Uterus (tissue), 3 donors: ENCODE measurements at regions not wholly inside any gene's neighbourhood (a gene's known extent, or its start where the extent isn't known, plus 50 kb on each side); places are given as distances from the start of the nearest gene placed in this dataset.
A peak's percentile ranks its signal among the peaks of the same experiment; 100 is the strongest.

ENCODE experiments used
- DNase-seq, 2 donors: peaks; one replicate each; pipeline ENCODE4 v3.0.0-alpha.2; 2019 to 2020
- H3K27ac ChIP-seq, 2 donors: fragments of 200-600 bp; sonication (generic); 1 replicate in 1 of 2; 2 replicates in 1 of 2; pipeline ENCODE4 v1.5.1; 2016 to 2018
- H3K27me3 ChIP-seq, 2 donors: fragments of 200-600 bp; sonication (generic); one replicate each; pipeline ENCODE4 v1.5.1; 2018 to 2019; ENCODE audit warnings: control low read depth in 1 of 2
- H3K36me3 ChIP-seq, 2 donors: fragments of 200-600 bp; sonication (generic); one replicate each; pipeline ENCODE4 v1.5.1; 2019; ENCODE audit warnings: control low read depth in 1 of 2
- H3K4me1 ChIP-seq, 2 donors: fragments of 200-600 bp; sonication (generic); one replicate each; pipeline ENCODE4 v1.5.1; 2018 to 2019; ENCODE audit warnings: control low read depth in 1 of 2
- H3K4me3 ChIP-seq, 2 donors: fragments of 200-600 bp; sonication (generic); 1 replicate in 1 of 2; 2 replicates in 1 of 2; pipeline ENCODE4 v1.5.1; 2018 to 2019; ENCODE audit warnings: mild to moderate bottlenecking in 1 of 2
- H3K9me3 ChIP-seq, 2 donors: fragments of 200-600 bp; sonication (generic); one replicate each; pipeline ENCODE4 v1.5.1; 2019; ENCODE audit warnings: control low read depth in 1 of 2
- POLR2A ChIP-seq, 2 donors: fragments of 450-650 bp; IDR thresholded peaks; one replicate each; pipeline ENCODE4 v1.6.1; 2016; ENCODE audit warnings: antibody characterized with exemption in 2 of 2, mild to moderate bottlenecking in 1 of 2, moderate library complexity in 1 of 2
- intact Hi-C: fragments of 100-400 bp; cut with DNase I; formaldehyde crosslinking; loops from one replicate; pipeline ENCODE4 v1.15.1; 2023; ENCODE audit warnings: low total_unique reads
- TF ChIP-seq, protein P1 (sequence below), 4 experiments: fragments of 200-600 bp in 2 of 4; fragments of 450-650 bp in 2 of 4; sonication (generic) in 2 of 4; IDR thresholded peaks; one replicate each; pipeline ENCODE4 v1.5.1; 2016 to 2019; ENCODE audit warnings: antibody characterized with exemption in 4 of 4, mild to moderate bottlenecking in 2 of 4, moderate library complexity in 1 of 4
- donor health status: DM: yes; HTN: yes; CAD: no.

DNA sequence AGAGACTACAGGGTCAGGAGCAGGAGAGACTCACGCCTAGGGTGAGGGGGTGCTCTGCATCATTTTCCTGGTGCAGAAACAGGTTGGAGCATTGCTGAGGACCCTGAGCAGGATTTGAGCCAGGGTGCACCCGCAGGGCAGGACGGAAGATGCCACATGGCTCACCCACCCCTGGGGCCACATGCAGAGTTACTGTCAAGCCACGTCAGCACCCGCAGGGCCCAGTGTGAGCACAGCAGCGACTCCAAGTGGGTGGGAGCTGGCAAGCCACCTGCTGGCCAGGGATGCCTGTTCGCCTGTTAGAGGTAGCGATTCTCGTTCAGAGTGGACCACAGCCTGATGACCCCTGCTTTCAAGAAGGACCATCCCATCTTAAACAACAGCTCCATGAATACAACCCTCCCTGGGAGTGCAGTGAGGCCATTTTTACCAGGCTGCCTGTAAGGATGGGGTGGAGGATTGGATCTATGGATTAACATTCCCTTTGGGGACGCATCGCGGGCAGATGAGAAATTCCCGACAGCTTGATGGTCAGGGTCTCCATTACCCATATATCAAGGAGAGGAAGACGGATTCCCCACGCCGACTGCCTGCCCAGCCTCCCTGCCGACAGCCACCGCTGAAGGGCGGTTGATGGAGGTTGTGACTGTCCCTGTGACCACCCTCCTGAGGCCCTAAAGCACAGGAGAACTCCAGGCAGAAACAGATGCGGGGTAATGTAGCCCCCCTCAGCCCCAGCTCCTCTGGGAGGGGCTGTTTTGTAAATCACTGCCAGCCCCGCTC is 101.1 kb upstream of the RET start:
- Histone ChIP-seq H3K27me3 (no peaks in the 10 kb centered on the region), H3K9me3 (no peaks in the 10 kb centered on the region), H3K36me3 (no peaks in the 10 kb centered on the region), H3K4me3 (no peak overlapping the region), H3K4me1 (no peaks in the 10 kb centered on the region), H3K27ac (no peak overlapping the region)
- no peak for TF ChIP-seq POLR2A (IDR thresholded peaks at IDR 0.05)
- TF ChIP-seq, protein P1, sequence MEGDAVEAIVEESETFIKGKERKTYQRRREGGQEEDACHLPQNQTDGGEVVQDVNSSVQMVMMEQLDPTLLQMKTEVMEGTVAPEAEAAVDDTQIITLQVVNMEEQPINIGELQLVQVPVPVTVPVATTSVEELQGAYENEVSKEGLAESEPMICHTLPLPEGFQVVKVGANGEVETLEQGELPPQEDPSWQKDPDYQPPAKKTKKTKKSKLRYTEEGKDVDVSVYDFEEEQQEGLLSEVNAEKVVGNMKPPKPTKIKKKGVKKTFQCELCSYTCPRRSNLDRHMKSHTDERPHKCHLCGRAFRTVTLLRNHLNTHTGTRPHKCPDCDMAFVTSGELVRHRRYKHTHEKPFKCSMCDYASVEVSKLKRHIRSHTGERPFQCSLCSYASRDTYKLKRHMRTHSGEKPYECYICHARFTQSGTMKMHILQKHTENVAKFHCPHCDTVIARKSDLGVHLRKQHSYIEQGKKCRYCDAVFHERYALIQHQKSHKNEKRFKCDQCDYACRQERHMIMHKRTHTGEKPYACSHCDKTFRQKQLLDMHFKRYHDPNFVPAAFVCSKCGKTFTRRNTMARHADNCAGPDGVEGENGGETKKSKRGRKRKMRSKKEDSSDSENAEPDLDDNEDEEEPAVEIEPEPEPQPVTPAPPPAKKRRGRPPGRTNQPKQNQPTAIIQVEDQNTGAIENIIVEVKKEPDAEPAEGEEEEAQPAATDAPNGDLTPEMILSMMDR (IDR thresholded peaks at IDR 0.05): no peak
- peak; percentile 4 to 5 for DNase-seq
- intact Hi-C loops: no loop called here

DNA sequence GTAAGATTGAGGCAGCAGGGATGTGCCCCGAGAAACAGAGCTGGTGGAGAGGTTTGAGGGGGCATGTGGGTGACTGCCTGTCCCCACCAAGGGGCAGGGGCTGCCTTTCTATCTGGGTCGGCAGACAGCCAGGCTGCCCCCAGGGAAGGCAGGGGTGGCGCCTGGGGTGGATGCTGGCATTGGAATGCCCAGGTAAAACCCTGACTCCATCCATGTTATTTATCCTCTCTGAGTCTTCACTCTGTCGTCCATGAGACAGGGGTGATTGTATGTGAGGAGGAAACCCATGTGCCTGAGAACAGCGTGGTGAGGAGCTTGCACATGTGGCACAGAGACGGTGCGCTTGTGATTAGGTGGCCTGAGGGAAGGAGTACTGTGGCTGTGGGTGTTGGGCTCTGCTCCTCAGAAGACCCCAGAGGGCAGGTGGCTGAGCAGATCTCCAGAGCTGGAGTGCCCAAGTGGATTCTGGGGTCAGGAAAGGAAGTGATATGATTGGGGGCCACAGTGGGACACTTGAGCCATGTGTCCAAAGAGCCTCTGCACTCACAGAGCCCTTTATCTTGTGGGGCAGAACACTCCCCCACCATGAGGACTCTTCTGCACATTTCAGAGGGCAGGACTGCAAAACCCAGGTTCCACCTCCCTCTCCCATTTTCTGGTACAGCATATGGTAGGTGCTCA is 100.4 kb upstream of the RET start:
- Histone ChIP-seq H3K4me3 (no peak overlapping the region), H3K36me3 (no peaks in the 10 kb centered on the region), H3K9me3 (no peaks in the 10 kb centered on the region), H3K4me1 (no peaks in the 10 kb centered on the region), H3K27me3 (no peaks in the 10 kb centered on the region), H3K27ac (no peak overlapping the region)
- intact Hi-C loops: no loop called here
- TF ChIP-seq, protein P1 (IDR thresholded peaks at IDR 0.05): no peak
- TF ChIP-seq POLR2A (IDR thresholded peaks at IDR 0.05): no peak
- DNase-seq: peak in 1 of 2 donors; percentile 3

DNA sequence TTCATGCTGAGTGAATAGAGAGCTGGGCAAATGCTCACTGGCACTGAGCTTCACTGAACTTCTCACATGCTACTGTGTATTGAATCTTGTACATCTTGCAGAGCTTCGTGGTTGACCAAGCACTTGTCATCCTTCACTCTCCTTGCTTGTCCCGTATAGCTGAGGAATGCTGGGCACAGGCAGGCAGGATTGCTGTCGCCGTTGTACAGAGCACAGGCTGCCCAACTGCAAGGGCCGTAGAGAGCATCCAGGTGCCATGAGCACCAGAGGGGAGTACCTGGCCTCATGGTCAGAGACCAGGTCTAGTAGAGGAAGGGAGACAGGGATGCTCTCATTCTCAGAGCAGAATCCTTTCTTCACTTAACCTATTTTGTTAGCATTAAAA is 99.8 kb upstream of the RET start:
- intact Hi-C loops: no loop called here
- Histone ChIP-seq H3K4me1 (no peaks in the 10 kb centered on the region), H3K9me3 (no peaks in the 10 kb centered on the region), H3K4me3 (no peak overlapping the region), H3K27me3 (no peaks in the 10 kb centered on the region), H3K36me3 (no peaks in the 10 kb centered on the region), H3K27ac (no peak overlapping the region)
- DNase-seq: no peak
- TF ChIP-seq, protein P1 (IDR thresholded peaks at IDR 0.05): no peak
- no peak for TF ChIP-seq POLR2A (IDR thresholded peaks at IDR 0.05)

DNA sequence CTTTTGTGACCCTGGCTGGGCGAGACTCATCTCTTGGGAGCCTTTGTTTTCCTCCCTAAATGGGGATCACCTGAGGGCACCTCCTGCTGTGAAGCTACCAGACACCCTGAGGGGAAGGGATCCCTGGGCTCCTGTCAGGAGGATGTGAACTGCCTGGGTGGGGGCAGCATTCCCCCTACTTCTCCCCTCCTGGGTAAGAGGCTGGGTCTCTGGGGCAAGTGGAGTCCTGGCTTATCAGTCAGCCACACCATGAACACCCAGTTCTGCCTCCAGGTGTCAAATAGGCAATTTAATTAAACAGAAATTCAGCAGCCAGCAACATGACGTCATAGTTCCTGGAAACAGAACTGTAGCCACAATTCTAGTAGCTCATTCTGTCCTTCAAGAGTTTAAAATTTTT is 97.7 kb upstream of the RET start:
- Histone ChIP-seq H3K4me3 (no peak overlapping the region), H3K36me3 (no peaks in the 10 kb centered on the region), H3K27ac (no peak overlapping the region), H3K9me3 (no peaks in the 10 kb centered on the region), H3K4me1 (no peaks in the 10 kb centered on the region), H3K27me3 (no peaks in the 10 kb centered on the region)
- intact Hi-C loops: no loop called here
- TF ChIP-seq, protein P1 (IDR thresholded peaks at IDR 0.05): no peak
- TF ChIP-seq POLR2A (IDR thresholded peaks at IDR 0.05): no peak
- DNase-seq: peak in 1 of 2 donors; percentile 3

DNA sequence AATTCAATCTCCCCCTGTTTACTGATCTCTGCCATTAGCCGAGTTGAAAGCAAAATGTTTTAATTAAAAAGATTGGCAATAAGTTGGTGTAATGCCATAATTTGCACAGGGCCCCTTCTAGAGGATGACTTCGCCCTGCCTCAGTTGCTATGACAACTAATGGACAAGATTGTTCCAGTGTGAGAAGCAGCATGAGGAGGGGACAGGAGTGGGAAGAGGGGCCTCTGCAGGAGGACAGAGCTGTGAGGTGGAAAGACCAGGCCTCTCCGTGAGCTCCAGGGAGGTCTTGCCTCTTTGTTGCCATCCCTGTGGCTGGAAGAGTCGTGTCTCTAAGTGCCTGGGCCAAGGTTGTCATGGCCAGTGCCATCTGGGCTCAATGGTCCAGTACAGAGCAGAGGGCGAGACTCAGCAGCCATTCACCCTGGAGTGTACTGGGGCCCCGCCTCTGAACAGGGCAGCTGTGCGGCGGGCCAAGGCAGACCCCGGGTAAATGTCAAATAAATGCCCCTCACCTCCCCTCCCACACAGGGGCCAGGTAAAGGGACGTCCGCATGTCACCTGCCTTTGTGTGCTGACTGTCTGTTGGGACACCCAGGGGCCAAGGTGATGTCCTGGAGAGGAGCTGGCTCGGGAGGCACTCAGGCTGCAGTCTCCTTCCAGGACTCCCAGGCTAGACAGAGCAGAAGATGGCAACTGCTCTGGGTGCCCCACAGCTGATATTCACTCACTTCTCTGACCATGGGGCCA is 97.0 kb upstream of the RET start:
- Histone ChIP-seq H3K4me3 (no peak overlapping the region), H3K9me3 (no peaks in the 10 kb centered on the region), H3K36me3 (no peaks in the 10 kb centered on the region), H3K4me1 (no peaks in the 10 kb centered on the region), H3K27me3 (no peaks in the 10 kb centered on the region), H3K27ac (no peak overlapping the region)
- DNase-seq: peak in 1 of 2 donors; percentile 4
- intact Hi-C loops: no loop called here
- TF ChIP-seq POLR2A (IDR thresholded peaks at IDR 0.05): no peak
- TF ChIP-seq, protein P1 (IDR thresholded peaks at IDR 0.05): no peak
